HepG2 (cell line): ENCODE measurements at regions not wholly inside any gene's neighbourhood (a gene's known extent, or its start where the extent isn't known, plus 50 kb on each side); places are given as distances from the start of the nearest gene placed in this dataset.

Experiments
- ATAC-seq: fragments of 200-7000 bp; cut with Tn5 transposase; 3 replicates; pipeline ENCODE4 v1.9.1; 2020; ENCODE audit warnings: mild to moderate bottlenecking, moderate library complexity
- BruUV-seq: library from RNA; stranded (reverse); fragments of 400-500 nt; replicated peaks from 2 replicates; lab custom pipeline; 2021; lab: Mats Ljungman, UMichigan
- CTCF ChIA-PET: fragments of 300-600 bp; formaldehyde crosslinking; extraction: SDS; loops from one replicate; lab custom pipeline; 2021; ENCODE audit warnings: low total read pairs, inconsistent platforms, low intra/inter-chr PET ratio; lab: Yijun Ruan, JAX
- POLR2A ChIA-PET: fragments of 350-600 bp; sonication (Branson Sonifier 250); formaldehyde crosslinking; loops from one replicate; lab custom pipeline; 2020; ENCODE audit warnings: antibody characterized with exemption, inconsistent platforms; lab: Yijun Ruan, JAX
- DNase-seq: peaks from one replicate; pipeline ENCODE4 v3.0.0-alpha.2; 2015; ENCODE audit warnings: low spot score
- FAIRE-seq: peaks from 3 replicates; lab custom pipeline; 2011; peaks lifted over from hg19 to GRCh38; lab: Jason Lieb, UNC
- H2AFZ ChIP-seq: one replicate; pipeline ENCODE4 v1.6.1; 2011; ENCODE audit warnings: low read length, inconsistent platforms
- H3K27ac ChIP-seq: fragments of 300-600 bp; 3 replicates; pipeline ENCODE4 v1.8.0; 2011; ENCODE audit warnings: mixed run types, mild to moderate bottlenecking, mixed read lengths, low read length, inconsistent platforms; ENCODE audit not compliant: insufficient read depth; ENCODE audit errors: extremely low read length
- H3K27me3 ChIP-seq, 2 experiments: fragments of 200-600 bp in 1 of 2; 2 replicates in 1 of 2; 3 replicates in 1 of 2; pipeline versions ENCODE4 v1.6.0 to v1.8.0; 2011; ENCODE audit warnings: low read length in 2 of 2, mild to moderate bottlenecking in 2 of 2, moderate library complexity in 2 of 2, inconsistent platforms in 1 of 2; ENCODE audit not compliant: insufficient read depth in 2 of 2, control insufficient read depth in 1 of 2
- H3K36me3 ChIP-seq, 2 experiments: fragments of 200-600 bp in 1 of 2; replicated peaks in 1 of 2; 2 replicates in 1 of 2; 3 replicates in 1 of 2; pipeline versions ENCODE4 v1.5.1 to v1.8.0; 2011; ENCODE audit warnings: low read length in 2 of 2, inconsistent platforms in 1 of 2; ENCODE audit not compliant: insufficient read depth in 2 of 2, control insufficient read depth in 1 of 2
- H3K4me1 ChIP-seq: 2 replicates; pipeline ENCODE4 v1.5.1; 2012; ENCODE audit warnings: low read length, inconsistent platforms; ENCODE audit not compliant: insufficient read depth
- H3K4me2 ChIP-seq: 2 replicates; pipeline ENCODE4 v1.6.0; 2011; ENCODE audit warnings: low read depth, low read length, inconsistent platforms
- H3K4me3 ChIP-seq, 3 experiments: fragments of 200-600 bp in 1 of 3; sonication (generic), shearing (Covaris generic) in 1 of 3; replicated peaks in 1 of 3; 2 replicates each; pipeline ENCODE4 v1.5.1; 2011 to 2016; ENCODE audit warnings: low read length in 3 of 3, inconsistent platforms in 2 of 3, low read depth in 2 of 3, mild to moderate bottlenecking in 2 of 3, control low read depth in 1 of 3, mixed read lengths in 1 of 3; ENCODE audit not compliant: insufficient read depth in 1 of 3
- H3K79me2 ChIP-seq: one replicate; pipeline ENCODE4 v1.6.1; 2011; ENCODE audit warnings: low read length, inconsistent platforms; ENCODE audit not compliant: insufficient read depth
- H3K9ac ChIP-seq: 2 replicates; pipeline ENCODE4 v1.6.0; 2011; ENCODE audit warnings: mild to moderate bottlenecking, low read depth, low read length, inconsistent platforms; ENCODE audit not compliant: insufficient read depth
- H3K9me3 ChIP-seq: 2 replicates; pipeline ENCODE4 v1.5.1; 2012; ENCODE audit warnings: mild to moderate bottlenecking, low read length
- H4K20me1 ChIP-seq: 2 replicates; pipeline ENCODE4 v1.6.0; 2011; ENCODE audit warnings: inconsistent platforms, mild to moderate bottlenecking, low read length, moderate library complexity; ENCODE audit not compliant: insufficient read depth
- BCL3 ChIP-seq: sonication (generic); formaldehyde crosslinking; IDR thresholded peaks from 2 replicates; pipeline ENCODE4 v1.5.1; 2020; ENCODE audit warnings: mild to moderate bottlenecking, missing genetic modification reagents, moderate library complexity
- CEBPG ChIP-seq: IDR thresholded peaks from 2 replicates; pipeline ENCODE4 v1.6.1; 2016
- IRF2 ChIP-seq: IDR thresholded peaks from 2 replicates; pipeline ENCODE4 v1.6.1; 2018; ENCODE audit warnings: missing genetic modification reagents, missing compliant biosample characterization
- JUN ChIP-seq: sonication (generic); formaldehyde crosslinking; IDR thresholded peaks from 2 replicates; pipeline ENCODE4 v1.4.0; 2020; ENCODE audit warnings: mild to moderate bottlenecking, missing genetic modification reagents
- MED8 ChIP-seq: sonication (generic); formaldehyde crosslinking; IDR thresholded peaks from 2 replicates; pipeline ENCODE4 v1.8.1; 2023; ENCODE audit warnings: mild to moderate bottlenecking, missing genetic modification reagents; ENCODE audit not compliant: insufficient replicate concordance
- MTF1 ChIP-seq: sonication (generic); formaldehyde crosslinking; IDR thresholded peaks from 2 replicates; pipeline ENCODE4 v1.5.0; 2020; ENCODE audit warnings: missing genetic modification reagents
- RFX5 ChIP-seq: IDR thresholded peaks from 2 replicates; pipeline ENCODE4 v1.6.1; 2011; ENCODE audit warnings: low read depth, low read length, improper control_type of control experiment
- RNF2 ChIP-seq: fragments of 450-650 bp; conservative IDR thresholded peaks from 2 replicates; pipeline ENCODE4 v1.6.1; 2016; ENCODE audit warnings: low read depth
- SOX5 ChIP-seq: IDR thresholded peaks from 2 replicates; pipeline ENCODE4 v1.6.1; 2016; ENCODE audit warnings: borderline replicate concordance
- ZFP36 ChIP-seq: fragments of 150-350 bp; IDR thresholded peaks from 2 replicates; pipeline ENCODE4 v1.6.1; 2018; ENCODE audit warnings: borderline replicate concordance, low read length, low read depth; ENCODE audit not compliant: partially characterized antibody
- ZIK1 ChIP-seq: sonication (generic); formaldehyde crosslinking; IDR thresholded peaks from 2 replicates; pipeline ENCODE4 v1.5.0; 2020; ENCODE audit warnings: mild to moderate bottlenecking, low read depth, missing genetic modification reagents, borderline replicate concordance
- ZNF274 ChIP-seq: sonication (generic); formaldehyde crosslinking; IDR thresholded peaks from 2 replicates; pipeline ENCODE4 v1.5.1; 2020; ENCODE audit warnings: mild to moderate bottlenecking, missing genetic modification reagents
- ZNF33A ChIP-seq: sonication (generic); formaldehyde crosslinking; IDR thresholded peaks from 2 replicates; pipeline ENCODE4 v1.5.1; 2020; ENCODE audit warnings: missing genetic modification reagents, mild to moderate bottlenecking, moderate library complexity, borderline replicate concordance
- ZNF446 ChIP-seq: sonication (generic); formaldehyde crosslinking; IDR thresholded peaks from 2 replicates; pipeline ENCODE4 v1.5.0; 2020; ENCODE audit warnings: mild to moderate bottlenecking, missing genetic modification reagents
- ZNF7 ChIP-seq: IDR thresholded peaks from 2 replicates; pipeline ENCODE4 v1.6.1; 2016; ENCODE audit warnings: missing biosample characterization, missing genetic modification reagents
- ZNF790 ChIP-seq: sonication (generic); formaldehyde crosslinking; IDR thresholded peaks from 2 replicates; pipeline ENCODE4 v1.8.0; 2022; ENCODE audit warnings: missing genetic modification reagents, mild to moderate bottlenecking, borderline replicate concordance
- ZSCAN12 ChIP-seq: sonication (generic); formaldehyde crosslinking; IDR thresholded peaks from 2 replicates; pipeline ENCODE4 v1.9.0; 2021; ENCODE audit warnings: mild to moderate bottlenecking, missing genetic modification reagents
- WGBS: methylation state at CpG from one replicate; pipeline ENCODE4 v1.1.6; 2017; ENCODE audit warnings: low lambda C conversion rate; 5-methylcytosine and 5-hydroxymethylcytosine counted together
- in situ Hi-C: cut with HindIII; loops from 2 replicates; pipeline ENCODE4 v1.10.0; 2017; ENCODE audit warnings: low pct_unique_long_range_greater_than_20kb; ENCODE audit not compliant: extremely low pct_ligation_motif_present
- intact Hi-C: fragments of 100-400 bp; cut with micrococcal nuclease; formaldehyde crosslinking; loops from one replicate; pipeline ENCODE4 v1.10.0; 2022; ENCODE audit not compliant: unreplicated experiment

- no peaks in the 10 kb centered on the region for H3K79me2 ChIP-seq
- BruUV-seq, result no TSS peak
- H3K27me3 ChIP-seq, result peaks cover 16 to 82% of the 10 kb centered on the region in 2 experiments
- in situ Hi-C loops (no loop called here), intact Hi-C loops (no loop called here)
- no peak overlapping the region for H3K9ac ChIP-seq
- H2AFZ ChIP-seq, result no peak overlapping the region
- ATAC-seq (peak; percentile 11; the same call in 2 of the 3 replicates), FAIRE-seq (no peak), DNase-seq (no peak)
- H3K4me1 ChIP-seq, result no peaks in the 10 kb centered on the region
- ChIA-PET POLR2A (no interaction called here), CTCF (no interaction called here)
- H3K36me3 ChIP-seq, result no peaks in the 10 kb centered on the region
- TF ChIP-seq CEBPG, result no peak
- no peak for TF ChIP-seq IRF2 (CRISPR knock-in tag)
- no peak for TF ChIP-seq MTF1 (CRISPR knock-in tag)
- no peak for TF ChIP-seq ZNF790 (CRISPR knock-in tag)
- TF ChIP-seq ZIK1 (CRISPR knock-in tag), result no peak
- no peak for TF ChIP-seq ZFP36
- TF ChIP-seq ZNF7 (CRISPR knock-in tag), result no peak
- no peak for TF ChIP-seq ZSCAN12 (CRISPR knock-in tag)
- TF ChIP-seq BCL3 (CRISPR knock-in tag), result no peak
- TF ChIP-seq SOX5 (CRISPR knock-in tag), result no peak
- TF ChIP-seq RNF2, result no peak
- TF ChIP-seq ZNF33A (CRISPR knock-in tag), result no peak
- no peak for TF ChIP-seq JUN
- TF ChIP-seq ZNF446 (CRISPR knock-in tag), result no peak
- no peak for TF ChIP-seq MED8 (CRISPR knock-in tag)
- TF ChIP-seq ZNF274 (CRISPR knock-in tag), result no peak
- no peak for TF ChIP-seq RFX5
- H3K27ac ChIP-seq, result no peak overlapping the region
- no peak overlapping the region for H3K4me3 ChIP-seq
- H3K4me2 ChIP-seq, result no peak overlapping the region
- no peaks in the 10 kb centered on the region for H3K9me3 ChIP-seq
- no peaks in the 10 kb centered on the region; the same call in 1 of the 2 replicates for H4K20me1 ChIP-seq
- whole genome bisulfite sequencing, result 26% methylated on average over 22 of the region's 22 CpGs
Observed at GRCh38 chr2:240213476-240214421, 73.3 kb upstream of the OTOS start.
